ENCODE measurements at regions not wholly inside any gene's neighbourhood (a gene's known extent, or its start where the extent isn't known, plus 50 kb on each side); places are given as distances from the start of the nearest gene placed in this dataset.

GRCh38 chr2:185360776-185361175 is 377.8 kb upstream of the FSIP2 start:
- no peak for TF ChIP-seq FOS (IDR thresholded peaks at IDR 0.05; ENCODE audit: borderline replicate concordance, insufficient read depth, low read length)
- TF ChIP-seq POLR2AphosphoS5 (IDR thresholded peaks at IDR 0.05; ENCODE audit: insufficient read depth, low read depth, low read length), result no peak
- no peak for TF ChIP-seq MYC (IDR thresholded peaks at IDR 0.05; ENCODE audit: low read depth, low read length)
- no peak for TF ChIP-seq MAX (IDR thresholded peaks at IDR 0.05; ENCODE audit: insufficient read depth, insufficient read length)
- no peak for TF ChIP-seq JUN (IDR thresholded peaks at IDR 0.05; ENCODE audit: borderline replicate concordance, insufficient read depth, insufficient read length, low read depth)
- no peak for TF ChIP-seq GATA2 (IDR thresholded peaks at IDR 0.05; ENCODE audit: insufficient read depth, insufficient read length, low read depth, low read length)
- TF ChIP-seq CTCF (IDR thresholded peaks at IDR 0.05; ENCODE audit: extremely low read depth in 1 of 2, insufficient read depth in 1 of 2, low read depth in 1 of 2, low read length in 2 of 2), result no peak
- TF ChIP-seq POLR2A (IDR thresholded peaks at IDR 0.05; ENCODE audit: low read depth, low read length), result no peak
- TF ChIP-seq EZH2 (IDR thresholded peaks at IDR 0.05; ENCODE audit: borderline replicate concordance, low read depth, low read length, severe bottlenecking), result no peak
- no TSS peak for BruUV-seq (replicated peaks)
- dilution Hi-C loops (cut with MboI; ENCODE audit: extremely low pct_ligation_motif_present, low sequenced_read_pairs), result no loop called here
- ChIA-PET CTCF (no interaction called here), POLR2A (no interaction called here)
- no peaks in the 10 kb centered on the region for H3K79me2 ChIP-seq (ENCODE audit: control insufficient read depth, insufficient read depth, low read length)
- H3K9me1 ChIP-seq (replicated peaks; ENCODE audit: control insufficient read depth, extremely low read depth, insufficient read depth, low read length), result no peaks in the 10 kb centered on the region
- no peak overlapping the region for H3K27ac ChIP-seq (ENCODE audit: insufficient read depth, low read depth, low read length)
- H3K27me3 ChIP-seq (ENCODE audit: control insufficient read depth in 2 of 2, insufficient read depth in 2 of 2, low read length in 2 of 2), result no peaks in the 10 kb centered on the region
- FAIRE-seq, result no peak
- no peaks in the 10 kb centered on the region for H4K20me1 ChIP-seq (replicated peaks; ENCODE audit: control insufficient read depth, extremely low read depth, insufficient read depth, low read length)
- H2AFZ ChIP-seq (ENCODE audit: low read depth, low read length), result no peak overlapping the region
- H3K36me3 ChIP-seq (ENCODE audit: control insufficient read depth in 2 of 2, extremely low read depth in 1 of 2, insufficient read depth in 2 of 2, low read length in 2 of 2), result no peaks in the 10 kb centered on the region
- intact Hi-C loops (cut with micrococcal nuclease), result no loop called here
- no peak overlapping the region for H3K4me2 ChIP-seq (ENCODE audit: insufficient read depth, low read length)
- H3K9me3 ChIP-seq (replicated peaks; ENCODE audit: control insufficient read depth, insufficient read depth, low read length), result no peaks in the 10 kb centered on the region
- no peak for DNase-seq (ENCODE audit: low read depth, low spot score)
- no peak overlapping the region for H3K4me3 ChIP-seq (replicated peaks in 1 of 3; ENCODE audit: insufficient read depth in 1 of 3, low read depth in 1 of 3, low read length in 3 of 3)
- H3K4me1 ChIP-seq (ENCODE audit: control insufficient read depth, extremely low read depth, insufficient read depth, low read length), result no peaks in the 10 kb centered on the region
- H3K9ac ChIP-seq (replicated peaks; ENCODE audit: extremely low read depth, insufficient read depth, low read length), result no peak overlapping the region

Measured in endothelial cell of umbilical vein (primary cell).